Small intestine (tissue), 7 donors: ENCODE measurements at regions not wholly inside any gene's neighbourhood (a gene's known extent, or its start where the extent isn't known, plus 50 kb on each side); places are given as distances from the start of the nearest gene placed in this dataset.

ENCODE experiments used
- DNase-seq, 2 donors: peaks; one replicate each; pipeline versions ENCODE4 v3.0.0 to v3.0.0-alpha.2; 2013
- FAIRE-seq: peaks from 2 replicates; lab custom pipeline; 2012; peaks lifted over from hg19 to GRCh38; lab: Jason Lieb, UNC
- H3K27ac ChIP-seq, 3 donors: one replicate each; pipeline ENCODE4 v1.5.1; 2013; ENCODE audit warnings: low read length in 2 of 3, mild to moderate bottlenecking in 2 of 3, control low read depth in 1 of 3, inconsistent platforms in 1 of 3, low read depth in 1 of 3, moderate library complexity in 1 of 3
- H3K27me3 ChIP-seq, 3 donors: one replicate each; pipeline ENCODE4 v1.6.1; 2013; ENCODE audit warnings: low read length in 3 of 3, inconsistent platforms in 1 of 3; ENCODE audit not compliant: control insufficient read depth in 3 of 3, insufficient read depth in 3 of 3
- H3K36me3 ChIP-seq, 3 donors: one replicate each; pipeline ENCODE4 v1.6.1; 2013; ENCODE audit warnings: low read length in 3 of 3, inconsistent platforms in 1 of 3, low read depth in 1 of 3, mild to moderate bottlenecking in 1 of 3, moderate library complexity in 1 of 3; ENCODE audit not compliant: control insufficient read depth in 3 of 3, insufficient read depth in 2 of 3
- H3K4me1 ChIP-seq, 3 donors: one replicate each; pipeline ENCODE4 v1.6.1; 2013; ENCODE audit warnings: low read length in 2 of 3, inconsistent platforms in 1 of 3, low read depth in 1 of 3, mild to moderate bottlenecking in 1 of 3, moderate library complexity in 1 of 3; ENCODE audit not compliant: control insufficient read depth in 3 of 3, insufficient read depth in 2 of 3
- H3K4me3 ChIP-seq, 3 donors: one replicate each; pipeline ENCODE4 v1.5.1; 2013; ENCODE audit warnings: low read length in 3 of 3, control low read depth in 1 of 3, inconsistent platforms in 1 of 3, low read depth in 1 of 3, mild to moderate bottlenecking in 1 of 3, moderate library complexity in 1 of 3
- H3K9me3 ChIP-seq, 2 donors: one replicate each; pipeline ENCODE4 v1.6.1; 2013; ENCODE audit warnings: low read depth in 1 of 2, low read length in 1 of 2; ENCODE audit not compliant: control insufficient read depth in 2 of 2, insufficient read depth in 1 of 2
- WGBS, 3 donors: extraction: QIAGEN DNeasy Blood & Tissue Kit; methylation state at CpG; one replicate each; pipeline ENCODE4 v1.1.7; 2013; 5-methylcytosine and 5-hydroxymethylcytosine counted together
- donor health status: healthy with polysubstance abuse.
- donor health status: control.
- donor health status: control.
- donor health status: Bipolar disorder and iron deficiency.
- donor health status: healthy.

DNA sequence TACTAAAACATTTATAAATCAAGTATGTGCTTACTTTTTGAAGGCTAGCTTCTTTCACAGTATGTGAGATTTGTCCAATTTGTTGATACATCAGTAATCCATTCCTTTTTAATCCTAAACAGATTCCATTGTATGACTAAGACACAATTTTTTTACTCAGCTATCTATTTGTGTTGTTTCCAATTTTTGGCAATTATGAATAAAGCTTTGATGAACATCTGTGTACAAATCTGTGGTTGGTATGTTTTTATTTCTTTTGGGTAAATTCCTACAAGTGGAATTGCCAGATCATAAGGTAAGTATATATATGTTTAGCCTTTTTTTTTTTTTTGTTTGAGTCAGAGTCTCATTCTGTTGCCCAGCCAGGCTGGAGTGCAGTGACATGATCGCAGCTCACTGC lies 56.2 kb upstream of the VEPH1 start:
- WGBS, 3 donors, result 82 to 97% (median 91%) methylated on average over 1 of the region's 1 CpG
- Histone ChIP-seq H3K4me3 (no peak overlapping the region), H3K27me3 (peaks cover 0 to 2% (median 0%) of the 10 kb centered on the region in 3 donors), H3K4me1 (no peaks in the 10 kb centered on the region), H3K27ac (no peak overlapping the region), H3K9me3 (no peaks in the 10 kb centered on the region), H3K36me3 (no peaks in the 10 kb centered on the region)
- FAIRE-seq, result no peak
- DNase-seq, result no peak
